ENCODE measurements at regions not wholly inside any gene's neighbourhood (a gene's known extent, or its start where the extent isn't known, plus 50 kb on each side); places are given as distances from the start of the nearest gene placed in this dataset.

- TF ChIP-seq, protein P1, sequence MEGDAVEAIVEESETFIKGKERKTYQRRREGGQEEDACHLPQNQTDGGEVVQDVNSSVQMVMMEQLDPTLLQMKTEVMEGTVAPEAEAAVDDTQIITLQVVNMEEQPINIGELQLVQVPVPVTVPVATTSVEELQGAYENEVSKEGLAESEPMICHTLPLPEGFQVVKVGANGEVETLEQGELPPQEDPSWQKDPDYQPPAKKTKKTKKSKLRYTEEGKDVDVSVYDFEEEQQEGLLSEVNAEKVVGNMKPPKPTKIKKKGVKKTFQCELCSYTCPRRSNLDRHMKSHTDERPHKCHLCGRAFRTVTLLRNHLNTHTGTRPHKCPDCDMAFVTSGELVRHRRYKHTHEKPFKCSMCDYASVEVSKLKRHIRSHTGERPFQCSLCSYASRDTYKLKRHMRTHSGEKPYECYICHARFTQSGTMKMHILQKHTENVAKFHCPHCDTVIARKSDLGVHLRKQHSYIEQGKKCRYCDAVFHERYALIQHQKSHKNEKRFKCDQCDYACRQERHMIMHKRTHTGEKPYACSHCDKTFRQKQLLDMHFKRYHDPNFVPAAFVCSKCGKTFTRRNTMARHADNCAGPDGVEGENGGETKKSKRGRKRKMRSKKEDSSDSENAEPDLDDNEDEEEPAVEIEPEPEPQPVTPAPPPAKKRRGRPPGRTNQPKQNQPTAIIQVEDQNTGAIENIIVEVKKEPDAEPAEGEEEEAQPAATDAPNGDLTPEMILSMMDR (conservative IDR thresholded peaks at IDR 0.05) = no peak
- TF ChIP-seq ZFX (IDR thresholded peaks at IDR 0.05) = no peak
Measured at GRCh38 chr15:88383354-88383753, 83.8 kb downstream of the MRPL46 start.

Data from C4-2B (cell line).